GM19025 (cell line): ENCODE measurements at regions not wholly inside any gene's neighbourhood (a gene's known extent, or its start where the extent isn't known, plus 50 kb on each side); places are given as distances from the start of the nearest gene placed in this dataset.

Experiments
- ATAC-seq: cut with Tn5 transposase; IDR thresholded peaks from one replicate; pipeline ENCODE4 v1.9.1; 2021; ENCODE audit warnings: mild to moderate bottlenecking, low read depth, moderate library complexity; ENCODE audit not compliant: unreplicated experiment

GRCh38 chr14:58808828-58809227, 171.1 kb downstream of the DACT1 start:
- no peak for ATAC-seq

DNA sequence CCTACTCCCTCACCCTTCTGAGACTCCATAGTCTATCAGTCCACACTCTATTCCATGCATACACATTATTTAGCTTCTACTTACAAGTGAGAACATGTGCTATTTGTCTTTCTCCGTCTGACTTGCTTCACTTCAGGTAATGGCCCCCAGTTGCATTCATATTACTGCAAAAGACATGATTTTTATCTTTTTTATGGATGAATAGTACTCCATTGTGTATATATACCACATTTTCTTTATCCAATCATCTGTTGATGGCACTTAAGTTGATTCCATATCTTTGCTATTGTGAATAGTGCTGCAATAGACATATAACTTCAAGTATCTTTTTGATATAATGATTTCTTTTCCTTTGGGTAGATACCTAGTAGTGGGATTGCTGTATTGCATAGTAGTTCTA, 171.8 kb downstream of the DACT1 start:
- no peak for ATAC-seq

DNA sequence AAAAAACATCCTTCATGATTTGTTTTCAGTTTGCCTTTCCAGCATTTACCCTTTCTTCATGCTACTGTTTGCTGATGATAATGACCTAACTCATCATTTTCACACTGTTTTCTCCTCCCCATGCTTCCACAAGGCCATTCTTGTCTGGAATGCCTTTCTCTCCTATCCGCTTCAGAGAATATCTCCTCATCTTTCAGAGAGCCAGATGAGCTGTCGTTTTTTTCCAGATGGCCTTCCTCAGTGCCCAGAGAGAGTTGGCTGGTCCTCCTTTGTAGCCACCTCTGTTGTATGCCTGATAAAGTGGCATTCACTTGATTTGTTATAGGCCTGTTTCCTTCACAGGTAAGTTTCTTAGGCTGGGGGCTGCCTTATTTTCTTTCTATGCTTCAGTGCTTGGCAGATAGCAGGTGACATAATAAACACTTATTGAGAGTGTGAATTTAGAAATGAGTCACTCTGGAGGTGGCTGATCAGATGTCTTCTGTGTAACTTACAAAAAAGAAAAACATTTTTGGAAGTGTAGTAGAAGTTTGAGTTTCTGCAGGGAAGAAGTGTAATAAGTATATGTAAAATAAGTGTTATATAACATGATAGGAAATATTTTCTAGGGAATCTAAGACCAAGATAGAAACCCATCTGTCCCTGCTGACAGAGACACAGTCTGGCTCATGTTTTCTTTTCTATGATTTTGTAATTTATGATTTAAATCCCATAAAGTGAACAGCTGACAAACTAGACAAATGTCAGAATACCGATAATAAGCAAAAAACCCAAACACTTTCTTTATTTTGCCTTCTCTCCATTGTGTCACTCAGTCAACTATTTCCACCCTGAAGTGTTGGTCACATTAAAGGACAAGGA, 174.5 kb downstream of the DACT1 start:
- ATAC-seq, result peak; percentile 80

- ATAC-seq, result no peak
Observed at GRCh38 chr14:58813745-58814144, 176.0 kb downstream of the DACT1 start.

- no peak for ATAC-seq
Observed at GRCh38 chr14:58814466-58814865, 176.7 kb downstream of the DACT1 start.

GRCh38 chr14:58815161-58815701, 177.5 kb downstream of the DACT1 start:
- no peak for ATAC-seq

DNA sequence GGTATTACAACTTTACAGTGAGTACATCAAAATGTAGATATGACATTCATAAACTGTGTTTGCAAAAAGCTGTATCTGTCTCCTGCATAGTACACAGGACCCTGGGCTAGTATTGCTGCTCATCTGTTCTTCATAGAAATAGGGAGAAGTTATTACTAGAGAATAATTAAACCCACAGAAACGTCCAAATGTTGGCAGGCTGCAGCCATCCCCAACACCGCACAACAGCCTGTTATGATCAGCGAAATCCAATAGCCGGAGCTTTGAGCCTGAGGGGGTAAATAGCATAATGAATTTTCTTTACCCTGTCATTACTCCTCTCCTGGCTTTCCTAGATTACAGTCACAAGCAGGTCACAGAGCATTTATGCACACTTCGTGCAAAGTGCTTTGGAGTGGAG, 178.0 kb downstream of the DACT1 start:
- ATAC-seq, result no peak

DNA sequence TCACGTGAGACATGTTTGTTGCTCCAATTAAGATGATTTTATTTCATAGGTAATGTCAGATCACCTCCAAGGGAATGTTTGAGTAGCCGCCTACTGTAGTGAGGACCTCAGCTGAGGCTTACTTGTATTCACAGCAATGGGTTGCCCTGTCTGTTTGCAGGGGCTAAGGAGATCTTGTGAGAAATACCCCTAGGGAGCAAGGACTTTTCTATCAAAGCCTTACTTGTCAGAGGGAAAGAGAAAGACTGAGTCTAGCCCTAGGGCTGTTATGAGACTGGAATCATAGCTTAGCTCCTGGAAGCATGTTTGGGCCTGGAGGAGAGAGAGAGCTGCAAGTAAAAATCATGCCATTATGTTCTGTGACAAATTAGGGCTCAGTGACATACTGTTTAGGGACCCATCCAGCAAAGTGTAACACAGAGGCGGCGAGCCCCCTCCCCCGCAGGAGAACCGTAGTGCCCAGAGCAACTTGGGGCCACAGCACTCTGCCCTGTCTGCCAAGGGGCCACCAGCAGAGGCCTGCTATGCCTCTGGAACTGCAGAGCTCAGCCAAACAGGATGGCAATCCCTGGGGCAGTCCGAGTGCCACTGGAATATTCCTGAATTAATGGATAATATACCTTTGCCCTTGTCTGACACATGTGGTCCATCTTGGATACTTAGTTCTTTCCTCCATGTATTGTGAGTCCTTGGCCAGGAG, 178.8 kb downstream of the DACT1 start:
- ATAC-seq, result no peak

GRCh38 chr14:58817846-58818245, 180.1 kb downstream of the DACT1 start:
- no peak for ATAC-seq

GRCh38 chr14:58820032-58820431, 182.3 kb downstream of the DACT1 start:
- ATAC-seq, result no peak

- no peak for ATAC-seq
Observed at GRCh38 chr14:58821421-58821820, 183.7 kb downstream of the DACT1 start.

DNA sequence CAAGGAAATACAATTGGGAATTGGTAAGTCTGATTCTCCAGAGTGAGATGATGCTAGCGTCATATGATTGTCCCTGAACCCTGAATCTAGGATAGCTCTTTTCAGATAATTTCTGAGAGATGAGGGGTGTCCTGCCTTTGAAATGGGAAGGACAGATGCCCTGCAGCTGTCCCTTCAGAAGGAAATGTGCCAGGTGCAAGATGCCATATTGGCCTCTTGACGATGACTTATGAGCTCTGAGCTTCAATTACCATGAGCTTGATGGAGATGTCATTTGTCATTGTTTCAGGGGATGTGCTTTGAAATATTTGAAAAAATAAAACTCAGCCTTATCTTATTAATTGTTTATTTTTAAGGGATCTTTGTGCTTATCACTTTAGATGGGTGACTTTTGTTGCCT, 185.1 kb downstream of the DACT1 start:
- no peak for ATAC-seq

GRCh38 chr14:58823312-58823711, 185.6 kb downstream of the DACT1 start:
- no peak for ATAC-seq

DNA sequence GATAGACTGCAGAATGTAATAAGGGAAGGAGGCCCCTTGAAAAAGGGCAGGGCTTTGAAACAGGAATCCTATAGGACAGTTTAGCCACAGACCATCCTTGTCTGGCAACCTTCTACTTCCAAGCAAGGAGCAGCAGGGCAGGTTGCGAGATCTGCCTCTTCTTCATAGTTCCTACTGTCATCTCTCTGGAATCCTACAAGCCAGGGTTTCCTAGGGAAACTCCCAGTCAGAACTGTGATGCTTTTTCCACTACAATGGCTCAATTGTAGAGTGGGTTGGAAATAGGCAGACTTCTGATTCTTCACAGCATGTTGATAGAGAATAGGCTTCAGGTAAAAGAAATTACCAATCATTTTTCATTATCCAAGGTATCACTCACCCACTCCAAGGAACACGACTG, 186.3 kb downstream of the DACT1 start:
- ATAC-seq, result no peak

- no peak for ATAC-seq
Observed at GRCh38 chr14:58824796-58825195, 187.0 kb downstream of the DACT1 start.

- ATAC-seq, result no peak
Observed at GRCh38 chr14:58825606-58826005, 187.8 kb downstream of the DACT1 start.

DNA sequence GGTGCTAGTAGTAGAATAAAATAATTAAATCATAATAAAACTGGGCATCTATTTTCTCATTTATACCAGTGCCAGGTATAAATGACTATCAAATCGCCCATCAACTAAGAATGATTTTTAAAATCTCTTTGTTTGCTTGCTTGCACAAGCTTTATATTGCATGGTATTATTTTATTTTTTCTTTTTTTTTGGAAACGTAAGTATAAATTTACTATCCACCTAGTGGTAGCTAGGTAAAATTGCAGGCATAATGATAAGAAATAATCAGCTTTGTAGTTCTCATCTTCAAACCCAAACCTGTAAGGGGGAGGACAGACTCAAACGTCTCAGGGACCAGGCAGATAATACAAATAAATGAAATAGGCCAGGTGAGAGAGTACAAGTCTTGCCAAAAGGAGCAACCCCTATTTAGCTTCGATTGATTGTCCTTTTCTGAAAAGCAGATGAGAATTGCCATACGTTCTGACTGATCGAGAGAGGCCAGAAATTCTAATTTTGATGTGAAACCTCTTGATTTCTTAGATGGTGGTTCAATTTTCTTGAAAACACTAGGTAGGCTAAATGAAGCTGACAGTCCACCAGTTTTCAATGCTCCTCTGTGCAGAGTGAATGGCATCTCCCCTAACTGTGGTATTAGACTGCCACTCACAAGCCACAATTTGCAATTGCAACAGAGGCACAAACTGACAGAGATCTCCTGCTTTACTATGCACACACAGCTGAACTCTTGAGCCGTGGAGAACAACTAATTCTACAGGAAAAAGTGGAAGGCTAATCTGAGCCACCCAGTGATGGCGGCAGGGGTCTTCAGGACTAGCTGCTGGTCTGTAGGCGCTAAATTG, 189.3 kb downstream of the DACT1 start:
- ATAC-seq, result no peak

DNA sequence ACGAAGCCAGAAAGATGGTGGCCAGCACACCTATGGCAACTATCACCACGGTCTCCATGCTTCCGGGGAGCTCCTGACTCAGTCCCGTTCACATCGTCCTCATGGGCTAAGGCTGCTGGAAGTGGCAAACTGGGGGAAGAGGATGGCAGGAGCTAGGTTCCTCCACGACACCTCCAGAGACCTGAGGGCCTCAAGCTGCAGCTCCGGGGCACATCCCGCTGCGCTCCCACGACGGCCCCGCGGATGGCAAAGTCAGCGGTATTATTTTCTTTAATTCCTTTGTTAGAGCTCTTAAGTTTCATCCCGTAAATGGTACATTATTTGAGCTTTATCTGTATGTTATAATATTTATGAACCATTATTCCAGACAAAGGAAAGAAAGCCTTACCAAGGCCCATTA, 190.5 kb downstream of the DACT1 start:
- ATAC-seq, result no peak

- no peak for ATAC-seq
Observed at GRCh38 chr14:58829594-58829993, 191.8 kb downstream of the DACT1 start.

DNA sequence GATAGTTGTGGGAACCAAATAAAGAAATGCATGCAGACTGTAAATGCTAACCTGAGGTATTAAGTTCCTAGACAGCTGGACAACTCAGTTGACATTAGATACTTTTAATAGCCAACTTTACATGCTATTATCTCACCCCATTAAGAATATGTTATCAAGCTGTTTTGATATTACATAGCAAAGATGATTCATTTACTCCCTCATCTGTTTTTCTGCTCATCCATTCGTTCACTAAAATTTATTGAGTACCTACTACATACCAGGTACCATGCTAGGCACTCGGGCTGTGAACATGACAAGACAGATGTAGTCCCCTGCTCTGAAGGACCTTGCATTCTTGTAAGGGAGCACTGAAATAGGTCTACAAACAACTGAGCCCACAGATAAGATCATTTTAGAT, 192.4 kb downstream of the DACT1 start:
- ATAC-seq, result no peak

DNA sequence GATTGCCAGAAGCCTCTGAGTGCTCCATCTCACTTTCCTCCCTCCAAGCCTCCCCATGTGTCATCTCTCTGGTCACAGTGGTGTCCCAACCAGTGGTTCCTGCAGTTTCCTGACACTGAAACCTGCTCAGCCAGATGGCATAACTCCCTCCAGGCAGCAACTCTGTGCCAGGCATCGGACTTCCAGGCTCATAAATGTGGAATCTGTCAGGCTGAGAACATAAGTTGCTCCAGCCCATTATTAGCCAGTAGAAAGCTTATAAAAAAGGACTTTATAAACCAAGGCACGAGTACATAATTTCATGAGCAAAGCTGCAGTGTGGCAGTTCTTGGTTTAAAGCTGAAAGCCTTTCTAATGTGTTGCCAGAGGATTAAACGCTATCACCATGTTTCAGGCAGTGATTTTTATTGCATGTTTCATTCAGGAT, 194.3 kb downstream of the DACT1 start:
- ATAC-seq, result no peak
